ENCODE measurements at regions not wholly inside any gene's neighbourhood (a gene's known extent, or its start where the extent isn't known, plus 50 kb on each side); places are given as distances from the start of the nearest gene placed in this dataset.

GRCh38 chr2:81007104-81007503 is 702.6 kb upstream of the LRRTM1 start:
- TF ChIP-seq REPIN1 (tag by site-specific recombination; IDR thresholded peaks at IDR 0.05; ENCODE audit: low read depth) (no peak), ZNF311 (tag by site-specific recombination; IDR thresholded peaks at IDR 0.05; ENCODE audit: borderline replicate concordance) (no peak), ZNF404 (tag by site-specific recombination; IDR thresholded peaks at IDR 0.05) (no peak), ZSCAN18 (tag by site-specific recombination; IDR thresholded peaks at IDR 0.05) (no peak), ZNF645 (tag by site-specific recombination; IDR thresholded peaks at IDR 0.05) (no peak)
- TF ChIP-seq, protein P1, sequence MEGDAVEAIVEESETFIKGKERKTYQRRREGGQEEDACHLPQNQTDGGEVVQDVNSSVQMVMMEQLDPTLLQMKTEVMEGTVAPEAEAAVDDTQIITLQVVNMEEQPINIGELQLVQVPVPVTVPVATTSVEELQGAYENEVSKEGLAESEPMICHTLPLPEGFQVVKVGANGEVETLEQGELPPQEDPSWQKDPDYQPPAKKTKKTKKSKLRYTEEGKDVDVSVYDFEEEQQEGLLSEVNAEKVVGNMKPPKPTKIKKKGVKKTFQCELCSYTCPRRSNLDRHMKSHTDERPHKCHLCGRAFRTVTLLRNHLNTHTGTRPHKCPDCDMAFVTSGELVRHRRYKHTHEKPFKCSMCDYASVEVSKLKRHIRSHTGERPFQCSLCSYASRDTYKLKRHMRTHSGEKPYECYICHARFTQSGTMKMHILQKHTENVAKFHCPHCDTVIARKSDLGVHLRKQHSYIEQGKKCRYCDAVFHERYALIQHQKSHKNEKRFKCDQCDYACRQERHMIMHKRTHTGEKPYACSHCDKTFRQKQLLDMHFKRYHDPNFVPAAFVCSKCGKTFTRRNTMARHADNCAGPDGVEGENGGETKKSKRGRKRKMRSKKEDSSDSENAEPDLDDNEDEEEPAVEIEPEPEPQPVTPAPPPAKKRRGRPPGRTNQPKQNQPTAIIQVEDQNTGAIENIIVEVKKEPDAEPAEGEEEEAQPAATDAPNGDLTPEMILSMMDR (tag by site-specific recombination; IDR thresholded peaks at IDR 0.05) = no peak

Measured in HEK293 (cell line).